GM23338 (cell line): ENCODE measurements at regions not wholly inside any gene's neighbourhood (a gene's known extent, or its start where the extent isn't known, plus 50 kb on each side); places are given as distances from the start of the nearest gene placed in this dataset.

Source experiments
- ATAC-seq: fragments of 200-7000 bp; cut with Tn5 transposase; 3 replicates; pipeline ENCODE4 v1.9.1; 2020
- DNase-seq: peaks from one replicate; pipeline ENCODE4 v3.0.0-alpha.2; 2015; ENCODE audit warnings: low spot score
- H2AFZ ChIP-seq: fragments of 200-600 bp; sonication (generic); 2 replicates; pipeline ENCODE4 v1.8.0; 2016; ENCODE audit warnings: antibody characterized with exemption, mild to moderate bottlenecking, moderate library complexity
- H3F3A ChIP-seq: fragments of 200-600 bp; sonication (generic); replicated peaks from 2 replicates; pipeline ENCODE4 v1.8.0; 2017; ENCODE audit warnings: antibody characterized with exemption, mixed run types, low read depth
- H3K27ac ChIP-seq: fragments of 200-600 bp; sonication (generic); 2 replicates; pipeline ENCODE4 v1.6.1; 2016; ENCODE audit warnings: low read depth
- H3K27me3 ChIP-seq: fragments of 200-600 bp; sonication (generic); 2 replicates; pipeline ENCODE4 v1.8.0; 2016; ENCODE audit warnings: mild to moderate bottlenecking, mixed run types, moderate library complexity; ENCODE audit not compliant: insufficient read depth
- H3K36me3 ChIP-seq: fragments of 200-600 bp; sonication (generic); 2 replicates; pipeline ENCODE4 v1.8.0; 2016; ENCODE audit warnings: mild to moderate bottlenecking; ENCODE audit not compliant: insufficient read depth
- H3K4me1 ChIP-seq: fragments of 200-600 bp; sonication (generic); 2 replicates; pipeline ENCODE4 v1.8.0; 2016; ENCODE audit warnings: mild to moderate bottlenecking, moderate library complexity; ENCODE audit not compliant: insufficient read depth
- H3K4me2 ChIP-seq: fragments of 200-600 bp; sonication (generic); 2 replicates; pipeline ENCODE4 v1.7.1; 2017; ENCODE audit warnings: mixed run types
- H3K4me3 ChIP-seq: fragments of 200-600 bp; sonication (generic); 2 replicates; pipeline ENCODE4 v1.6.1; 2016; ENCODE audit warnings: mixed run types
- H3K79me2 ChIP-seq: fragments of 200-600 bp; sonication (generic); replicated peaks from 2 replicates; pipeline ENCODE4 v1.8.0; 2017; ENCODE audit warnings: mild to moderate bottlenecking; ENCODE audit not compliant: insufficient read depth
- H3K9me2 ChIP-seq: fragments of 200-600 bp; sonication (generic); 2 replicates; pipeline ENCODE4 v1.8.0; 2017; ENCODE audit not compliant: insufficient read depth
- H4K20me1 ChIP-seq: fragments of 200-600 bp; sonication (generic); replicated peaks from 2 replicates; pipeline ENCODE4 v1.8.0; 2017; ENCODE audit warnings: mild to moderate bottlenecking; ENCODE audit not compliant: insufficient read depth
- H3K27ac Mint-ChIP-seq: 2 replicates; pipeline ENCODE4 v1.8.0; 2020; ENCODE audit warnings: inconsistent platforms, mild to moderate bottlenecking, moderate library complexity, mixed read lengths
- H3K27me3 Mint-ChIP-seq: 3 replicates; pipeline ENCODE4 v1.8.0; 2022; ENCODE audit warnings: low read depth, mild to moderate bottlenecking, moderate library complexity, mixed read lengths, inconsistent platforms; ENCODE audit not compliant: insufficient read depth, poor library complexity
- H3K36me3 Mint-ChIP-seq: 3 replicates; pipeline ENCODE4 v1.8.0; 2021; ENCODE audit warnings: low read depth, mild to moderate bottlenecking, inconsistent platforms, moderate library complexity, mixed read lengths
- H3K4me1 Mint-ChIP-seq: 3 replicates; pipeline ENCODE4 v1.8.0; 2020; ENCODE audit warnings: mild to moderate bottlenecking, inconsistent platforms, mixed read lengths
- H3K4me3 Mint-ChIP-seq: 3 replicates; pipeline ENCODE4 v1.8.0; 2021; ENCODE audit warnings: moderate library complexity, mild to moderate bottlenecking, inconsistent platforms, mixed read lengths
- H3K9me3 Mint-ChIP-seq: 3 replicates; pipeline ENCODE4 v1.8.0; 2020; ENCODE audit warnings: moderate library complexity, mild to moderate bottlenecking, inconsistent platforms, mixed read lengths
- CREB1 ChIP-seq: fragments of 250-450 bp; sonication (Bioruptor Pico); IDR thresholded peaks from 2 replicates; pipeline ENCODE4 v1.5.0; 2020; ENCODE audit warnings: low read depth, mild to moderate bottlenecking, moderate library complexity
- EZH2 ChIP-seq: fragments of 200-600 bp; sonication (generic); IDR thresholded peaks from one replicate; pipeline ENCODE4 v1.8.0; 2017; ENCODE audit warnings: antibody characterized with exemption, mild to moderate bottlenecking, low read depth; ENCODE audit not compliant: unreplicated experiment
- JUNB ChIP-seq: IDR thresholded peaks from one replicate; pipeline ENCODE4 v1.6.1; 2016; ENCODE audit warnings: antibody characterized with exemption; ENCODE audit not compliant: unreplicated experiment
- NANOG ChIP-seq: IDR thresholded peaks from 2 replicates; pipeline ENCODE4 v1.6.1; 2016; ENCODE audit warnings: antibody characterized with exemption, borderline replicate concordance
- POLR2AphosphoS5 ChIP-seq: IDR thresholded peaks from 2 replicates; pipeline ENCODE4 v1.6.1; 2016; ENCODE audit warnings: antibody characterized with exemption, low read depth
- ZNF331 ChIP-seq: fragments of 250-450 bp; sonication (Bioruptor Pico); IDR thresholded peaks from 2 replicates; pipeline ENCODE4 v1.5.0; 2020; ENCODE audit warnings: low read depth, mild to moderate bottlenecking, moderate library complexity
- TF ChIP-seq, protein P1 (sequence below): IDR thresholded peaks from 2 replicates; pipeline ENCODE4 v1.6.1; 2016; ENCODE audit warnings: antibody characterized with exemption
- TF ChIP-seq, protein P2 (sequence below), 2 experiments: fragments of 200-600 bp in 1 of 2; sonication (generic) in 1 of 2; conservative IDR thresholded peaks; 2 replicates each; pipeline versions ENCODE4 v1.5.1 to v1.6.1; 2016 to 2017; ENCODE audit warnings: antibody characterized with exemption in 2 of 2, low read depth in 2 of 2, mild to moderate bottlenecking in 2 of 2, moderate library complexity in 1 of 2
- TF ChIP-seq, protein P3 (sequence below): IDR thresholded peaks from one replicate; pipeline ENCODE4 v1.6.1; 2018; ENCODE audit warnings: antibody characterized with exemption; ENCODE audit not compliant: unreplicated experiment

DNA sequence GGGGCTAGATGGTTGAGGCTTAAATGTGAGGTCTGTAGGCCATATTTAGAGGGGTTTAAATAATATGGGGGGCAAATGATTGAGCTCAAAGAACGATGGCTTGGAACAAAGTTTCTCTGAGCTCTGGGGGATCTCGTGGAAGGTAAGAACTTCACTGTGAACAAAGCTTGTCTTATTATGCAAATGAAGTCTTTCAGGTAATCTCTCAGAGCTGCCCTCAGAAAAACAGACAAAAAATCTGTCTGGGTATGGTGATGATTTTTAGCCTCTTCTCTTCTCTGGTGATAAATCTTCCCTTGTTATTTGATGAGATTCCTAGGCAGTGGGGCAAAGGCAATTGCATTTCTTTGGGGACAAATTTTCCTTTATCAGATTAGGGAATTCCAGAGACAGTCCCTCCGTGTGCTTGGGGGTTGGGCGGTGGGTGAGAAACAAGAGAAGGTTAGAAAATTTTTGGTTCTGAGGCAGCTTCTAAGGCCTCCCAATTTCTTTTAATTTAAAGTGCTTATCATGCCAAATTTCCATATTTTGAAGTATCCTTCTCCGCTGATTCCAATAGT lies 760.4 kb downstream of the TSN start (continued):
- TF ChIP-seq, protein P1, sequence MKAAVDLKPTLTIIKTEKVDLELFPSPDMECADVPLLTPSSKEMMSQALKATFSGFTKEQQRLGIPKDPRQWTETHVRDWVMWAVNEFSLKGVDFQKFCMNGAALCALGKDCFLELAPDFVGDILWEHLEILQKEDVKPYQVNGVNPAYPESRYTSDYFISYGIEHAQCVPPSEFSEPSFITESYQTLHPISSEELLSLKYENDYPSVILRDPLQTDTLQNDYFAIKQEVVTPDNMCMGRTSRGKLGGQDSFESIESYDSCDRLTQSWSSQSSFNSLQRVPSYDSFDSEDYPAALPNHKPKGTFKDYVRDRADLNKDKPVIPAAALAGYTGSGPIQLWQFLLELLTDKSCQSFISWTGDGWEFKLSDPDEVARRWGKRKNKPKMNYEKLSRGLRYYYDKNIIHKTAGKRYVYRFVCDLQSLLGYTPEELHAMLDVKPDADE, result no peak
- TF ChIP-seq POLR2AphosphoS5, result no peak
- TF ChIP-seq EZH2, result no peak
- no peak for TF ChIP-seq JUNB
- no peak for TF ChIP-seq CREB1 (CRISPR knock-in tag)
- TF ChIP-seq, protein P2, sequence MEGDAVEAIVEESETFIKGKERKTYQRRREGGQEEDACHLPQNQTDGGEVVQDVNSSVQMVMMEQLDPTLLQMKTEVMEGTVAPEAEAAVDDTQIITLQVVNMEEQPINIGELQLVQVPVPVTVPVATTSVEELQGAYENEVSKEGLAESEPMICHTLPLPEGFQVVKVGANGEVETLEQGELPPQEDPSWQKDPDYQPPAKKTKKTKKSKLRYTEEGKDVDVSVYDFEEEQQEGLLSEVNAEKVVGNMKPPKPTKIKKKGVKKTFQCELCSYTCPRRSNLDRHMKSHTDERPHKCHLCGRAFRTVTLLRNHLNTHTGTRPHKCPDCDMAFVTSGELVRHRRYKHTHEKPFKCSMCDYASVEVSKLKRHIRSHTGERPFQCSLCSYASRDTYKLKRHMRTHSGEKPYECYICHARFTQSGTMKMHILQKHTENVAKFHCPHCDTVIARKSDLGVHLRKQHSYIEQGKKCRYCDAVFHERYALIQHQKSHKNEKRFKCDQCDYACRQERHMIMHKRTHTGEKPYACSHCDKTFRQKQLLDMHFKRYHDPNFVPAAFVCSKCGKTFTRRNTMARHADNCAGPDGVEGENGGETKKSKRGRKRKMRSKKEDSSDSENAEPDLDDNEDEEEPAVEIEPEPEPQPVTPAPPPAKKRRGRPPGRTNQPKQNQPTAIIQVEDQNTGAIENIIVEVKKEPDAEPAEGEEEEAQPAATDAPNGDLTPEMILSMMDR (conservative IDR thresholded peaks at IDR 0.05; ENCODE audit: low read depth in 2 of 2), result no peak
- no peak for TF ChIP-seq ZNF331 (CRISPR knock-in tag)

DNA sequence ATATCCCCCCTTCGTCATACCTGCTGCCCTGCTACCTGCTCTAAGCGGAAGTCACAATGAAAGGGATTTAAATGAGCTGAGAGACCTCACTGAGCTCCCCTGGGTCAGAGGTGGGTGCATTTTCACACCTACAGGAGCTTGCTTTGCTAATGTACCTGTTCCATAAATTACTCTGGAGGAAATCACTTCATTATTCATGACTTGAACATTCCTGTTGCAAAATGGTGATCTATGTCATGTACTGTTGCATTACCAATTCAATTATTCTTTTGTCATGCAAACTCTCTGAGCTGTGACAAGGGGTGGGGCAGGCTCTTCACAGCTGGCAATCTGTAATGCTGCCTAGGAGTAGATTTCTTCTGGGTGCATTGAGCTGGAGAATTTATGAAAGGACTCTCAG lies 761.3 kb downstream of the TSN start:
- Mint-ChIP-seq H3K36me3 (peaks cover 29% of the 10 kb centered on the region), H3K4me3 (peak overlapping the region; percentile 42; the same call in 2 of the 3 replicates), H3K4me1 (peaks cover 53% of the 10 kb centered on the region), H3K9me3 (peaks cover 19% of the 10 kb centered on the region), H3K27me3 (peaks cover 4% of the 10 kb centered on the region), H3K27ac (peak overlapping the region; percentile 85)
- no peaks in the 10 kb centered on the region for H4K20me1 ChIP-seq
- no peak overlapping the region for H3K4me3 ChIP-seq
- H3K4me2 ChIP-seq, result peak overlapping the region; percentile 65; the same call in 1 of the 2 replicates
- H3K36me3 ChIP-seq, result no peaks in the 10 kb centered on the region
- H3K9me2 ChIP-seq, result no peaks in the 10 kb centered on the region
- peaks cover 45% of the 10 kb centered on the region for H3K4me1 ChIP-seq
- peak; percentile 86 for ATAC-seq
- no peaks in the 10 kb centered on the region for H3F3A ChIP-seq
- H3K27ac ChIP-seq, result peak overlapping the region; percentile 73; the same call in 1 of the 2 replicates
- H3K27me3 ChIP-seq, result no peaks in the 10 kb centered on the region
- DNase-seq, result peak; percentile 77
- no peaks in the 10 kb centered on the region for H3K79me2 ChIP-seq
- no peak overlapping the region for H2AFZ ChIP-seq
- TF ChIP-seq, protein P3, sequence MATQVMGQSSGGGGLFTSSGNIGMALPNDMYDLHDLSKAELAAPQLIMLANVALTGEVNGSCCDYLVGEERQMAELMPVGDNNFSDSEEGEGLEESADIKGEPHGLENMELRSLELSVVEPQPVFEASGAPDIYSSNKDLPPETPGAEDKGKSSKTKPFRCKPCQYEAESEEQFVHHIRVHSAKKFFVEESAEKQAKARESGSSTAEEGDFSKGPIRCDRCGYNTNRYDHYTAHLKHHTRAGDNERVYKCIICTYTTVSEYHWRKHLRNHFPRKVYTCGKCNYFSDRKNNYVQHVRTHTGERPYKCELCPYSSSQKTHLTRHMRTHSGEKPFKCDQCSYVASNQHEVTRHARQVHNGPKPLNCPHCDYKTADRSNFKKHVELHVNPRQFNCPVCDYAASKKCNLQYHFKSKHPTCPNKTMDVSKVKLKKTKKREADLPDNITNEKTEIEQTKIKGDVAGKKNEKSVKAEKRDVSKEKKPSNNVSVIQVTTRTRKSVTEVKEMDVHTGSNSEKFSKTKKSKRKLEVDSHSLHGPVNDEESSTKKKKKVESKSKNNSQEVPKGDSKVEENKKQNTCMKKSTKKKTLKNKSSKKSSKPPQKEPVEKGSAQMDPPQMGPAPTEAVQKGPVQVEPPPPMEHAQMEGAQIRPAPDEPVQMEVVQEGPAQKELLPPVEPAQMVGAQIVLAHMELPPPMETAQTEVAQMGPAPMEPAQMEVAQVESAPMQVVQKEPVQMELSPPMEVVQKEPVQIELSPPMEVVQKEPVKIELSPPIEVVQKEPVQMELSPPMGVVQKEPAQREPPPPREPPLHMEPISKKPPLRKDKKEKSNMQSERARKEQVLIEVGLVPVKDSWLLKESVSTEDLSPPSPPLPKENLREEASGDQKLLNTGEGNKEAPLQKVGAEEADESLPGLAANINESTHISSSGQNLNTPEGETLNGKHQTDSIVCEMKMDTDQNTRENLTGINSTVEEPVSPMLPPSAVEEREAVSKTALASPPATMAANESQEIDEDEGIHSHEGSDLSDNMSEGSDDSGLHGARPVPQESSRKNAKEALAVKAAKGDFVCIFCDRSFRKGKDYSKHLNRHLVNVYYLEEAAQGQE, result no peak
- TF ChIP-seq POLR2AphosphoS5, result peak; percentile 46; the same call in 1 of the 2 replicates
- TF ChIP-seq, protein P2 (conservative IDR thresholded peaks at IDR 0.05; ENCODE audit: low read depth in 2 of 2), result no peak
- peak; percentile 31; the same call in 1 of the 2 replicates for TF ChIP-seq CREB1 (CRISPR knock-in tag)
- TF ChIP-seq, protein P1, result 0 out of 2 replicates have a peak, but pooled peaks have one; percentile 64
- TF ChIP-seq NANOG, result peak; percentile 97
